ENCODE measurements at regions not wholly inside any gene's neighbourhood (a gene's known extent, or its start where the extent isn't known, plus 50 kb on each side); places are given as distances from the start of the nearest gene placed in this dataset.

DNA sequence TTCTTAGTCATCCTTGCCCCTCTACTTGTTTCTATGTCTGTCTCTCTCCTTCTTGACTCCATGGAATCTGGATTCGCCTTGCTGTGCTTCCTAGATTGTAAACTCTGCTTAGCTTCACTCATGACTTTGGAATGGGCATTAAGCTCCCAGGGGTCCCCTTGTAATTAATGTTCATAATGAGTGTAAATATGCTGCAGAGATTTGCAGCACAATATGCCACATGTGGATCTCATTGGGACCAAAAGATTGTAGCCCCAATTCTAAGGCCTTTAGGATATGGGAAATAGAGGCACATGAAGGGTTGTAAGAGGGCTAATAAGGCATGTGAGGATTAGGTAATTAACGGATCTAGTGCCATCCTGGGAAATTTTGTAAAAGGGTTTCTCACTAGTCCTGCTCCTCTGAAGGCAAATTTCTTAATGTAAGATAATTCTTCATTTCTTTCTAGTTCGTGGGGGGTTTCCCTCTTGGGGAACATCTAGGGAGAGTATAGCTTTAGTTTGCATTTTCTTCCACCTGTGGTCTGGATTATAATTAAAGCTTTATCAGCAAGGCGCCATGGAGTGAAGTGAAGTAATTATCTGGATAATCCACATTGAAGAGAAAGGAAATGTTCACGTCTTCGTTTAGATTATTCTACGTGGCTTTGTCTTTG is 659.2 kb upstream of the PLXNA2 start:
- TF ChIP-seq POLR2A (IDR thresholded peaks at IDR 0.05): no peak
- TF ChIP-seq, protein P1, sequence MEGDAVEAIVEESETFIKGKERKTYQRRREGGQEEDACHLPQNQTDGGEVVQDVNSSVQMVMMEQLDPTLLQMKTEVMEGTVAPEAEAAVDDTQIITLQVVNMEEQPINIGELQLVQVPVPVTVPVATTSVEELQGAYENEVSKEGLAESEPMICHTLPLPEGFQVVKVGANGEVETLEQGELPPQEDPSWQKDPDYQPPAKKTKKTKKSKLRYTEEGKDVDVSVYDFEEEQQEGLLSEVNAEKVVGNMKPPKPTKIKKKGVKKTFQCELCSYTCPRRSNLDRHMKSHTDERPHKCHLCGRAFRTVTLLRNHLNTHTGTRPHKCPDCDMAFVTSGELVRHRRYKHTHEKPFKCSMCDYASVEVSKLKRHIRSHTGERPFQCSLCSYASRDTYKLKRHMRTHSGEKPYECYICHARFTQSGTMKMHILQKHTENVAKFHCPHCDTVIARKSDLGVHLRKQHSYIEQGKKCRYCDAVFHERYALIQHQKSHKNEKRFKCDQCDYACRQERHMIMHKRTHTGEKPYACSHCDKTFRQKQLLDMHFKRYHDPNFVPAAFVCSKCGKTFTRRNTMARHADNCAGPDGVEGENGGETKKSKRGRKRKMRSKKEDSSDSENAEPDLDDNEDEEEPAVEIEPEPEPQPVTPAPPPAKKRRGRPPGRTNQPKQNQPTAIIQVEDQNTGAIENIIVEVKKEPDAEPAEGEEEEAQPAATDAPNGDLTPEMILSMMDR (IDR thresholded peaks at IDR 0.05): no peak
